IPS DF 6.9 (cell line): ENCODE measurements at regions not wholly inside any gene's neighbourhood (a gene's known extent, or its start where the extent isn't known, plus 50 kb on each side); places are given as distances from the start of the nearest gene placed in this dataset.

ENCODE experiments used
- DNase-seq: peaks from one replicate; pipeline ENCODE4 v3.0.0-alpha.2; 2013; ENCODE audit warnings: low read depth, low spot score
- H3K27ac ChIP-seq: one replicate; pipeline ENCODE4 v1.5.1; 2013; ENCODE audit warnings: low read length, control low read depth
- H3K27me3 ChIP-seq: 2 replicates; pipeline ENCODE4 v1.6.1; 2013; ENCODE audit warnings: mild to moderate bottlenecking, low read length; ENCODE audit not compliant: control insufficient read depth, insufficient read depth
- H3K36me3 ChIP-seq: 2 replicates; pipeline ENCODE4 v1.6.1; 2013; ENCODE audit warnings: low read length; ENCODE audit not compliant: control insufficient read depth, insufficient read depth
- H3K4me1 ChIP-seq: 2 replicates; pipeline ENCODE4 v1.6.1; 2013; ENCODE audit warnings: low read length; ENCODE audit not compliant: control insufficient read depth, insufficient read depth
- H3K4me3 ChIP-seq: 2 replicates; pipeline ENCODE4 v1.5.1; 2013; ENCODE audit warnings: mild to moderate bottlenecking, low read length
- H3K9me3 ChIP-seq: 2 replicates; pipeline ENCODE4 v1.6.1; 2013; ENCODE audit warnings: low read length, inconsistent platforms; ENCODE audit not compliant: control insufficient read depth, insufficient read depth
- WGBS: extraction: QIAGEN DNeasy Blood & Tissue Kit; methylation state at CpG from one replicate; pipeline ENCODE4 v1.1.7; 2013; ENCODE audit warnings: mixed read lengths, missing lambda C conversion rate; ENCODE audit not compliant: insufficient read length, insufficient coverage; 5-methylcytosine and 5-hydroxymethylcytosine counted together

DNA sequence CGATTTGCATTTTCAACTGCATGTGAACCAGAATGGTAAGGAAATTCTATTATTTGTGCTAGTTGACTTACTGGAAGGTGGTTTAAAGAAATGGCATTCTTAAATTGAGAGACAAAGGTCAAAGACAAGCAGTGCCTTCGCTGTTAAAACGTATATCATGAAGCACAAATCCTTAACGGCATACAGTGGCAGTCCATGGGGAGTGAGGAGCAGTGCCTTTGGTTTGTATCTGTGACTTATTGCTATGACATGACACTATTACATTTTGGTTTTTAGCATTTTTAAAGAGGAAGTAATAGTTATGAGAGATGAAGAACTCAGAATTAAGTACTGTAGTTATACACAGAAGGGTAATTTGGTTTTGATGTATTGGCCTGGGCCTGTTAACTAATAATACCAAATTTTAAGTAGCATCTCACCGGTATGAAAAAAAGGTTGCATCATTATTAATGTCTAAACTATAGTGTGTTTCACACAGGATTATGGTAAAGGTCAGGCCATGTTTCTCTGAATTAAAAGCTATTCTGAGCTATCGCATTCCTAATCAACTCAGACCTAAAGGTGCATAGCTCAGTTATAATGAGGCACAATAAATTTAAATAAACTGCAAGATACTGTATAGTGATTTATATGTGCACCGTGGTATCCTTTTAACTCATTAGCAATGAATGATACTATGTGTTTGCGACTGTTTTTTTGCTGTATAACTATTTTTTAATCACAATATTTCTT is 339.8 kb upstream of the ARRDC3 start:
- WGBS: no CpG with 5 or more reads among the region's 8 CpGs
- H3K36me3 ChIP-seq: no peaks in the 10 kb centered on the region
- peaks cover 2% of the 10 kb centered on the region; the same call in 1 of the 2 replicates for H3K4me1 ChIP-seq
- no peak overlapping the region for H3K27ac ChIP-seq
- no peaks in the 10 kb centered on the region for H3K27me3 ChIP-seq
- no peak for DNase-seq
- no peak overlapping the region for H3K4me3 ChIP-seq
- no peaks in the 10 kb centered on the region for H3K9me3 ChIP-seq

DNA sequence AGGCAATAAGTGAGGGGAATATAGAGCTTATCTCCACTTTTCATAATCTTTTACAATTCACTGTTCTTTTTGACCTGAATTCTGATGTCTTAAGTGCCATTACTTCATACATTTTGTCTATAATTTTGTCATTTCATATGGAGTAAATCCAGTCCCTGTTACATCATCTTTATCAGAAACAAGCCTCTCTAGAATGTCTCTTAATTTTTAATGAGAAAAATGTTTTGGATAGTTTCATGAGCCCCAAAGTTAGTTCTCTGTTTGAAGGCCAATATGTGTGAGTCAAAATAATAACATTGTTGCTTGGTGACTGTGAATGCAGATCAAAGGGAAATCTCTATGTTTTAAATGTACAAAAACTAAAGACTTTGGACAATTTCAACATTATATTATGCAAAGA is 329.6 kb upstream of the ARRDC3 start:
- no peaks in the 10 kb centered on the region for H3K36me3 ChIP-seq
- no peaks in the 10 kb centered on the region for H3K9me3 ChIP-seq
- H3K27me3 ChIP-seq: no peaks in the 10 kb centered on the region
- no peak overlapping the region for H3K4me3 ChIP-seq
- no peak overlapping the region for H3K27ac ChIP-seq
- DNase-seq: no peak
- no peaks in the 10 kb centered on the region for H3K4me1 ChIP-seq

DNA sequence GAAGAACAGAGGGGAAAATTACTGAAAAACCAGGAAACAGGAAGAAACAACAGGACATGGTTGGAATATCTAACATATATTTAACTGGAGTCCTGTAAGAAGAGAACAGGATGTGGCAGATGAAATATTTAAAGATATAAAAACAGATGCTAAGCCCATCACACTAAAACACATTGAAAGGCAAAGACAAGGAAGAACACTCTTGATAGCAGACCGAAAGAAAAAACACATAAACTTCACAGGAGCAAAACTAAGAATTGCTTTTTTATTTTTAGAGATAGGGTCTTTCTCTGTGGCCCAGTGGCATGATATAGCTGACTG is 324.4 kb upstream of the ARRDC3 start:
- H3K27ac ChIP-seq: no peak overlapping the region

DNA sequence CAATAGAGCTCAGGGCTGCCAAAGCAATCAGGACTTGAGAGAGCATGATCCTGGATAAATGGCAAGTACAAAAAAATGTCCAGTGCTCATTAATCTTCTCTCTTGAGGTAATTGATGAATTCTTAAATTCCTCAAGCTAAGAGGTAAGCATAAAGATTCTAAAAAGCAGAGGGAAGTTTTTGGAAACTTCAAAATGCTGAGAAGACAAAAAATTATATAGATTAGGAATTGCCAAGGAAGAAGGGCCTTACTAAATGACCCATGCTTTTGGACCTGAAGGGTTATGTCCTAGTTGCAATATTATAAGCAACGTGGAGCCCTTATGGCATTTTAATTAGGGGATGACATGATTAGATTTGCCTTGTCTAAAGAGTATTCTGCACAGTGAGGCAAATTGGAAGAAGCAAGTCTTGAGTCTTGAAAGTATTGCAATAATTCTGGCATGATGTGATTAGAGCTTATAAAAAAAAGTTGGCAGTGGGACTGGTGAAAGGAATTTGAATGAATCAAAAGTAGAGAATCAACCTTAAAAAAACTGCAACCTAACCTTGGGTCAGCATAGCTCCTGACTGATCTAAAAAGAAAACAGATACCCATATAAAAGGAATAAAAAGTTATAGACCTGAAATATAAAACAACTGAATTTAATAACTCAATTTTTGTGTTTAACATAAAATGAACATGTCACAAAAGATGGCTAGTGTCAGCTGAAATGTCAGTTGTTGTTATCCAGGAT is 323.8 kb upstream of the ARRDC3 start:
- no peaks in the 10 kb centered on the region for H3K27me3 ChIP-seq
- no peak overlapping the region for H3K27ac ChIP-seq
- no peak for DNase-seq
- no peak overlapping the region for H3K4me3 ChIP-seq
- H3K36me3 ChIP-seq: no peaks in the 10 kb centered on the region
- no peaks in the 10 kb centered on the region for H3K4me1 ChIP-seq
- no CpG with 5 or more reads among the region's 1 CpG for WGBS
- no peaks in the 10 kb centered on the region for H3K9me3 ChIP-seq

More for the DNA sequence above, 324.4 kb upstream of the ARRDC3 start:
- no peaks in the 10 kb centered on the region for H3K27me3 ChIP-seq
- WGBS: no CpG with 5 or more reads among the region's 1 CpG
- no peaks in the 10 kb centered on the region for H3K36me3 ChIP-seq
- H3K9me3 ChIP-seq: no peaks in the 10 kb centered on the region
- no peak overlapping the region for H3K4me3 ChIP-seq
- DNase-seq: no peak
- no peaks in the 10 kb centered on the region for H3K4me1 ChIP-seq

- no CpG with 5 or more reads among the region's 2 CpGs for WGBS
- H3K27ac ChIP-seq: no peak overlapping the region
Measured at GRCh38 chr5:91703128-91703527, 320.0 kb upstream of the ARRDC3 start.

GRCh38 chr5:91699429-91699828 is 316.3 kb upstream of the ARRDC3 start:
- Histone ChIP-seq H3K4me3 (no peak overlapping the region), H3K27ac (no peak overlapping the region), H3K4me1 (no peaks in the 10 kb centered on the region; the same call in 1 of the 2 replicates), H3K27me3 (no peaks in the 10 kb centered on the region), H3K9me3 (no peaks in the 10 kb centered on the region), H3K36me3 (no peaks in the 10 kb centered on the region)
- no peak for DNase-seq
- WGBS: no CpG with 5 or more reads among the region's 3 CpGs

More at GRCh38 chr5:91703128-91703527, 320.0 kb upstream of the ARRDC3 start:
- Histone ChIP-seq H3K36me3 (no peaks in the 10 kb centered on the region), H3K9me3 (no peaks in the 10 kb centered on the region), H3K27me3 (no peaks in the 10 kb centered on the region), H3K4me1 (no peaks in the 10 kb centered on the region; the same call in 1 of the 2 replicates), H3K4me3 (no peak overlapping the region)
- no peak for DNase-seq

DNA sequence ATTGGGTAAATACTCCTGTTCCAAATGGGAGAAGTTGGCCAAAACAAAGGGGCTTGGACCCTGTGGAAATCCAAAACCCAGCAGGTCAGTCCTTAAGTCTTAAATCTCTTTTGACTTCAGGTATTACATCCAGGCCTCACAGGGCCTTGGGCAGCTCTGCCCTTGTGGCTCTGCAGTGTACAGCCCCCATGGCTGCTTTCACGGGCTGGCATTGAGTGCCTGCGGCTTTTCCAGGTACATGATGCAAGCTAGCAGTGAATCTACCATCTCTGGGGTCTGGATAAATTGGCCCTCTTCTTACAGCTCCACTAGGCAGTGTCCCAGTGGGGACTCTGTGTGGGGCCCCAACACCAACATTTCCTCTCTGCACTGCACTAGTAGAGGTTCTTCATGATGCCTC is 308.5 kb upstream of the ARRDC3 start:
- Histone ChIP-seq H3K4me3 (no peak overlapping the region), H3K9me3 (no peaks in the 10 kb centered on the region), H3K27me3 (0 out of 2 replicates have a peak, but pooled peaks cover 1% of the 10 kb centered on the region), H3K27ac (no peak overlapping the region), H3K36me3 (no peaks in the 10 kb centered on the region), H3K4me1 (no peaks in the 10 kb centered on the region)
- no peak for DNase-seq
- WGBS: no CpG with 5 or more reads among the region's 2 CpGs

GRCh38 chr5:91690921-91691320 is 307.8 kb upstream of the ARRDC3 start:
- DNase-seq: no peak
- H3K27me3 ChIP-seq: 0 out of 2 replicates have a peak, but pooled peaks cover 1% of the 10 kb centered on the region
- no peak overlapping the region for H3K4me3 ChIP-seq
- WGBS: no CpG with 5 or more reads among the region's 3 CpGs
- H3K4me1 ChIP-seq: no peaks in the 10 kb centered on the region
- H3K27ac ChIP-seq: no peak overlapping the region
- H3K36me3 ChIP-seq: no peaks in the 10 kb centered on the region
- no peaks in the 10 kb centered on the region for H3K9me3 ChIP-seq

GRCh38 chr5:91687430-91687829 is 304.3 kb upstream of the ARRDC3 start:
- no peaks in the 10 kb centered on the region for H3K36me3 ChIP-seq
- WGBS: no CpG with 5 or more reads among the region's 2 CpGs
- no peak for DNase-seq

DNA sequence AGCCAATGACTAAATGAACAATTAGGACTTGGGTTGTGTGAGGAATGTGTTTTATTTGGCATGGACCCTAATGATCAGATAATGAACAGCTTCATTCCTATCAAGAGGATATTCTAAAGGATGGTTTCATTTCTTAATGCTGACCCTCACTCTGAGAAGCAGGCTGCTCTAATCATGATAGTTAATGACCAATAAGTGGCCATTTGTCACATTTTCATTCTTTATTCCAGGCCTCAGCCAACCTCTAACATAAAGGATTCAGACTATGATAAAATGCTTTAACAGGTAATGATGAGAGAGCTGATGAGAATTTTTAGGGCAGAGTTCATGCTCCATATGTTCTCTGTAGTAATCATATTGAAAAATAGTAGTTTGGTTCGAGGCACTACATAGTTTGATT is 301.5 kb upstream of the ARRDC3 start:
- Histone ChIP-seq H3K4me3 (no peak overlapping the region), H3K9me3 (no peaks in the 10 kb centered on the region), H3K27ac (no peak overlapping the region), H3K36me3 (no peaks in the 10 kb centered on the region), H3K4me1 (no peaks in the 10 kb centered on the region), H3K27me3 (0 out of 2 replicates have a peak, but pooled peaks cover 1% of the 10 kb centered on the region)
- no CpG with 5 or more reads among the region's 1 CpG for WGBS
- DNase-seq: no peak

More at GRCh38 chr5:91687430-91687829, 304.3 kb upstream of the ARRDC3 start:
- Histone ChIP-seq H3K4me1 (no peaks in the 10 kb centered on the region), H3K9me3 (no peaks in the 10 kb centered on the region), H3K27ac (no peak overlapping the region), H3K4me3 (no peak overlapping the region), H3K27me3 (0 out of 2 replicates have a peak, but pooled peaks cover 1% of the 10 kb centered on the region)
